ENCODE measurements at regions not wholly inside any gene's neighbourhood (a gene's known extent, or its start where the extent isn't known, plus 50 kb on each side); places are given as distances from the start of the nearest gene placed in this dataset.

GRCh38 chr4:23686169-23686897 lies 203.5 kb downstream of the PPARGC1A start:
- TF ChIP-seq POLR2A (IDR thresholded peaks at IDR 0.05) (no peak), CTCF (IDR thresholded peaks at IDR 0.05) (no peak)

All from uterus (tissue), 2 donors.